Astrocyte (in vitro differentiated cells and primary cell): ENCODE measurements at regions not wholly inside any gene's neighbourhood (a gene's known extent, or its start where the extent isn't known, plus 50 kb on each side); places are given as distances from the start of the nearest gene placed in this dataset.

Experiments
- DNase-seq: peaks from one replicate; pipeline ENCODE4 v3.0.0-alpha.2; 2010; ENCODE audit warnings: low read depth
- FAIRE-seq: peaks from 2 replicates; lab custom pipeline; 2011; peaks lifted over from hg19 to GRCh38; lab: Jason Lieb, UNC
- H2AFZ ChIP-seq: 2 replicates; pipeline ENCODE4 v1.6.0; 2012; ENCODE audit warnings: low read depth, low read length, inconsistent platforms
- H3K27ac ChIP-seq: 2 replicates; pipeline ENCODE4 v1.5.1; 2011; ENCODE audit warnings: low read depth, low read length, inconsistent platforms
- H3K27me3 ChIP-seq: 2 replicates; pipeline ENCODE4 v1.6.0; 2011; ENCODE audit warnings: low read length, inconsistent platforms; ENCODE audit not compliant: insufficient read depth
- H3K36me3 ChIP-seq: 2 replicates; pipeline ENCODE4 v1.5.1; 2011; ENCODE audit warnings: low read length, inconsistent platforms; ENCODE audit not compliant: insufficient read depth
- H3K4me1 ChIP-seq: 2 replicates; pipeline ENCODE4 v1.5.1; 2011; ENCODE audit warnings: low read length, inconsistent platforms; ENCODE audit not compliant: insufficient read depth
- H3K4me2 ChIP-seq: 2 replicates; pipeline ENCODE4 v1.6.0; 2012; ENCODE audit warnings: low read length, inconsistent platforms
- H3K4me3 ChIP-seq: 2 replicates; pipeline ENCODE4 v1.5.1; 2011; ENCODE audit warnings: low read depth, mild to moderate bottlenecking, low read length, inconsistent platforms; ENCODE audit not compliant: insufficient read depth
- H3K79me2 ChIP-seq: 2 replicates; pipeline ENCODE4 v1.6.0; 2012; ENCODE audit warnings: mild to moderate bottlenecking, low read length, inconsistent platforms; ENCODE audit not compliant: insufficient read depth
- H3K9ac ChIP-seq: 2 replicates; pipeline ENCODE4 v1.6.0; 2012; ENCODE audit warnings: mild to moderate bottlenecking, low read length, inconsistent platforms
- H3K9me3 ChIP-seq: 2 replicates; pipeline ENCODE4 v1.5.1; 2012; ENCODE audit warnings: low read depth, mild to moderate bottlenecking, low read length, inconsistent platforms; ENCODE audit not compliant: insufficient read depth
- H4K20me1 ChIP-seq: 2 replicates; pipeline ENCODE4 v1.6.0; 2012; ENCODE audit warnings: low read length, inconsistent platforms; ENCODE audit not compliant: insufficient read depth
- H3K27ac Mint-ChIP-seq: one replicate; pipeline ENCODE4 v1.8.0; 2021; ENCODE audit warnings: mild to moderate bottlenecking, mixed read lengths; ENCODE audit not compliant: unreplicated experiment
- H3K27me3 Mint-ChIP-seq: one replicate; pipeline ENCODE4 v1.8.0; 2021; ENCODE audit warnings: low read depth, mixed read lengths; ENCODE audit not compliant: unreplicated experiment
- H3K36me3 Mint-ChIP-seq: one replicate; pipeline ENCODE4 v1.8.0; 2021; ENCODE audit warnings: low read depth, mixed read lengths; ENCODE audit not compliant: unreplicated experiment
- H3K4me1 Mint-ChIP-seq: one replicate; pipeline ENCODE4 v1.8.0; 2021; ENCODE audit warnings: low read depth, mixed read lengths; ENCODE audit not compliant: unreplicated experiment
- H3K4me3 Mint-ChIP-seq: one replicate; pipeline ENCODE4 v1.8.0; 2021; ENCODE audit warnings: mild to moderate bottlenecking, moderate library complexity, mixed read lengths; ENCODE audit not compliant: unreplicated experiment
- H3K9me3 Mint-ChIP-seq: one replicate; pipeline ENCODE4 v1.8.0; 2021; ENCODE audit warnings: mild to moderate bottlenecking, mixed read lengths; ENCODE audit not compliant: unreplicated experiment
- CTCF ChIP-seq: IDR thresholded peaks from 2 replicates; pipeline ENCODE4 v1.5.1; 2011; ENCODE audit warnings: low read depth, mild to moderate bottlenecking, inconsistent platforms, low read length, moderate library complexity; ENCODE audit not compliant: insufficient read depth
- EZH2 ChIP-seq: IDR thresholded peaks from 2 replicates; pipeline ENCODE4 v1.6.1; 2012; ENCODE audit warnings: mild to moderate bottlenecking, low read length, inconsistent platforms; ENCODE audit not compliant: insufficient read depth

- H3K4me1 Mint-ChIP-seq, result peaks cover 11% of the 10 kb centered on the region
- Histone ChIP-seq H3K27me3 (no peaks in the 10 kb centered on the region), H2AFZ (no peak overlapping the region), H3K4me1 (peaks cover 12% of the 10 kb centered on the region), H4K20me1 (no peaks in the 10 kb centered on the region), H3K27ac (peak overlapping the region; percentile 58), H3K4me2 (peak overlapping the region; percentile 60), H3K4me3 (no peak overlapping the region), H3K36me3 (no peaks in the 10 kb centered on the region), H3K9me3 (no peaks in the 10 kb centered on the region), H3K9ac (peak overlapping the region; percentile 35), H3K79me2 (no peaks in the 10 kb centered on the region)
- no peak overlapping the region for H3K4me3 Mint-ChIP-seq
- no peaks in the 10 kb centered on the region for H3K27me3 Mint-ChIP-seq
- peak; percentile 100 for FAIRE-seq
- H3K36me3 Mint-ChIP-seq, result no peaks in the 10 kb centered on the region
- peak; percentile 94 for DNase-seq
- peaks cover 4% of the 10 kb centered on the region for H3K9me3 Mint-ChIP-seq
- TF ChIP-seq CTCF (no peak), EZH2 (no peak)
- peak overlapping the region; percentile 56 for H3K27ac Mint-ChIP-seq
Measured at GRCh38 chrX:134718105-134718965, 60.1 kb upstream of the PLAC1 start.

- Histone ChIP-seq H3K4me3 (no peak overlapping the region), H3K9me3 (no peaks in the 10 kb centered on the region), H4K20me1 (no peaks in the 10 kb centered on the region), H2AFZ (no peak overlapping the region), H3K4me1 (peaks cover 12% of the 10 kb centered on the region), H3K79me2 (no peaks in the 10 kb centered on the region), H3K27me3 (no peaks in the 10 kb centered on the region), H3K4me2 (peak overlapping the region; percentile 60), H3K9ac (peak overlapping the region; percentile 35), H3K27ac (peak overlapping the region; percentile 58), H3K36me3 (no peaks in the 10 kb centered on the region)
- Mint-ChIP-seq H3K9me3 (peaks cover 4% of the 10 kb centered on the region), H3K27me3 (no peaks in the 10 kb centered on the region), H3K4me1 (peaks cover 11% of the 10 kb centered on the region), H3K4me3 (no peak overlapping the region), H3K27ac (peak overlapping the region; percentile 34), H3K36me3 (no peaks in the 10 kb centered on the region)
- TF ChIP-seq EZH2 (no peak), CTCF (no peak)
- no peak for FAIRE-seq
- no peak for DNase-seq
Measured at GRCh38 chrX:134717698-134718097, 59.4 kb upstream of the PLAC1 start.

DNA sequence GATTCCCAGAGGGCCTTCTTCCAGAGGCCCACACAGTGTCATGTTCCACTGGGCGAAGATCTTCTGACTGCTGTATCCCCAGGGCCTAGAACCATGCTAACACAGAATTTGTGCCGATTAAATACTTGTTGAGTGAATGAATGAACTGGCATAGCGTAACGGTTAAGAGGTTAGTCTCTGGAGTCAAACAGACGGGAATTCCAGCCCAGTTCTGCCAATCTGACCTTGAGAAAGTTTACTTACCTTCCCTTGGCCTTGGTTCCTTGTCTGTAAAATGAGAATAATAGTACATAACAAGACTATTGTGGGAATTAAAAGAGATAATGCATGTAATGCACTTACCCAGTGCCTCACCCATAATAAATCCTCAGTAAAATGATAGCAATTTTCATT lies 58.3 kb upstream of the PLAC1 start:
- no peak overlapping the region for H2AFZ ChIP-seq
- DNase-seq, result no peak
- Mint-ChIP-seq H3K27ac (no peak overlapping the region), H3K4me1 (peaks cover 11% of the 10 kb centered on the region), H3K9me3 (peaks cover 4% of the 10 kb centered on the region), H3K4me3 (no peak overlapping the region), H3K27me3 (no peaks in the 10 kb centered on the region), H3K36me3 (no peaks in the 10 kb centered on the region)
- H3K4me1 ChIP-seq, result peaks cover 12% of the 10 kb centered on the region
- H3K27ac ChIP-seq, result no peak overlapping the region
- no peaks in the 10 kb centered on the region for H3K27me3 ChIP-seq
- H3K4me3 ChIP-seq, result no peak overlapping the region
- H3K9me3 ChIP-seq, result no peaks in the 10 kb centered on the region
- H3K9ac ChIP-seq, result no peak overlapping the region
- peak; percentile 58 for FAIRE-seq
- H4K20me1 ChIP-seq, result no peaks in the 10 kb centered on the region
- no peak overlapping the region for H3K4me2 ChIP-seq
- no peaks in the 10 kb centered on the region for H3K36me3 ChIP-seq
- no peaks in the 10 kb centered on the region for H3K79me2 ChIP-seq
- TF ChIP-seq CTCF, result no peak
- no peak for TF ChIP-seq EZH2
